GM19025 (cell line): ENCODE measurements at regions not wholly inside any gene's neighbourhood (a gene's known extent, or its start where the extent isn't known, plus 50 kb on each side); places are given as distances from the start of the nearest gene placed in this dataset.
"Not testable (repeated sequence)": the region's sequence is repeated elsewhere in the genome, so short reads cannot be mapped to it uniquely, and the experiment has no call there.

Experiments
- ATAC-seq: cut with Tn5 transposase; IDR thresholded peaks from one replicate; pipeline ENCODE4 v1.9.1; 2021; ENCODE audit warnings: mild to moderate bottlenecking, low read depth, moderate library complexity; ENCODE audit not compliant: unreplicated experiment

- no peak for ATAC-seq
Measured at GRCh38 chr6:69494595-69494994, 302.2 kb downstream of the LMBRD1 start.

DNA sequence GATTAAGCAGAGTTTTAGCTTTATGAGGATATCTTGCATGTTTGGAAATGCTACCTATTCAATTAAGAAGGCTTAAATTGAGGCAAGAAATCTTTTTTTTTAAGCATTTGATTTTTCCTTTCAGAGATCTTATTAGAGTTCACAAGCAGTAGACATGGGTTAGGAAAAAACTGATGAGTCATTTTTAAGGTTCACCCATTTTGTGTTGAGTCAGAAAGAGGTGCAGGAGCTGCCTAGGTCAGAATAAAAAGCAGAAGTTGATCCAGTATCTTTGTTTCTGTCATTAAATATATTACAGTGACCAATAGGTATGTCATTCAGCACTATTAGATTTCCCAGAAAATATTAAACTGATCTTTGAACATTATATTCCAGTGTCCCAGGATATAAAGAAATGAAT, 306.8 kb downstream of the LMBRD1 start:
- ATAC-seq: no peak

- ATAC-seq: no peak
Measured at GRCh38 chr6:69487688-69488087, 309.1 kb downstream of the LMBRD1 start.

DNA sequence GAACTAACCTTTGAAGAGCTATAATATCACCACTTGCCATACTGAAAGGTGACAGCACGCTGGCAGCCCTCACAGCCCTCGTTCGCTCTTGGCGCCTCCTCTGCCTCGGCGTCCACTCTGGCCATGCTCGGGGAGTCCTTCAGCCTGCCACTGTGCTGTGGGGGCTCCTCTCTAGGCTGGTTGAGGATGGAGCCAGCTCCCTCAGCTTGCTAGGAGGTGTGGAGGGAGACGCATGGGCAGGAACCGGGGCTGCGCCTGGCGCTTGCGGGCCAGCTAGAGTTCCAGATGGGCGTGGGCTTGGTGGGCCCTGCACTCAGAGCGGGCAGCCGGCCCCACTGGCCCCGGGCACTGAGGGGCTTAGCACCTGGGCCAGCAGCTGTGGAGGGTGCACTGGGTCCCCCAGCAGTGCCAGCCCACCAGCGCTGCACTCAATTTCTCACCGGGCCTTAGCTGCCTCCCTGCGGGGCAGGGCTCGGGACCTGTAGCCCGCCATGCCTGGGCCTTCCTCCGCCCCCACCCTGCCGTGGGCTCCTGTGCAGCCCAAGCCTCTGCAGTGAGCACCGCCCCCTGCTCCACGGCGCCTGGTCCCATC, 329.7 kb downstream of the LMBRD1 start:
- no peak for ATAC-seq

GRCh38 chr6:69465866-69466265, 330.9 kb downstream of the LMBRD1 start:
- ATAC-seq: no peak

DNA sequence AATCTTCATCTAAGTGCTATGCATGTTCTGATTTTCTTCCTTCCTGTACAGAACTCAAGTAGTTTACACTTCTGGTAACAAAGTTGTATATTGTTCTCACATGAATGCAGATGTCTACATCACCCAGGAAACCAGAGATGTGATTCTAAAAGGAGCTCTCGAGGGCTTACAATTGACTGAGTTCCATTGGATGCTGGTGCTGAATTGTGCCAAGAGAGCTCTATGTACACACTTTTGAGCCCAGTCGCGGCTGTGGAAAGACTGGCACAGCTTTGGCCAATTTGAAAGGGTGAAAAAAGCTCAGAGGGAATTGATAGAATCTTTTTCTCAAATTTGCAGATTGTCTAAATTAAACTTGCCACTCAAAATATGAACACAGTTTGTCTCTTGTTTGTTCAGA, 340.7 kb downstream of the LMBRD1 start:
- ATAC-seq: no peak

DNA sequence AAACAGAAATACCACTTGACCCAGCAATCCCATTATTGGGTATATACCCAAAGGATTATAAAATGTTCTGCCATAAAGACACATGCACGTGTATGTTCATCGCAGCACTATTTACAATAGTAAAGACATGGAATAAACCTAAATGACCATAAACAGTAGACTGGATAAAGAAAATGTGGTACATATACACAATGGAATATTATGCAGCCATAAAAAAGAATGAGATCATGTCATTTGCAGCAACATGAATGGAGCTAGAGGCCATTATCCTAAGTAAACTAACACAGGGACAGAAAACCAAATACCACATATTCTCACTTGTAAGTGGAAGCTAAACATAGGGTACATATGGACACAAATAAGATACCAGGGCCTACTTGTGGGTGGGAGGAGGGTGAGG, 342.2 kb downstream of the LMBRD1 start:
- not testable (repeated sequence) for ATAC-seq

DNA sequence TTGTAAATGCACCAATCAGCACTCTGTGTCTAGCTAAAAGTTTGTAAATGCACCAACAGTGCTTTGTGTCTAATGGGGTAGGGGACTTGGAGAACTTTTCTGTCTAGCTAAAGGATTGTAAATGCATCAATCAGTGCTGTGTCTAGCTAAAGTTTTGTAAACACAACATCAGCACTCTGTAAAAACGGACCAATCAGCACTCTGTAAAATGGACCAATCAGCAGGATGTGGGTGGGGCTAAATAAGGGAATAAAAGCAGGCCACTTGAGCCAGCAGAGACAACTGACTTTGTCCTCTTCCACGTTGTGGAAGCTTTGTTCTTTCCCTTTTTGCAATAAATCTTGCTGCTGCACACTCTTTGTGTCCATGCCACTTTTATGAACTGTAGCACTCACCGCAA, 346.3 kb downstream of the LMBRD1 start:
- not testable (repeated sequence) for ATAC-seq

DNA sequence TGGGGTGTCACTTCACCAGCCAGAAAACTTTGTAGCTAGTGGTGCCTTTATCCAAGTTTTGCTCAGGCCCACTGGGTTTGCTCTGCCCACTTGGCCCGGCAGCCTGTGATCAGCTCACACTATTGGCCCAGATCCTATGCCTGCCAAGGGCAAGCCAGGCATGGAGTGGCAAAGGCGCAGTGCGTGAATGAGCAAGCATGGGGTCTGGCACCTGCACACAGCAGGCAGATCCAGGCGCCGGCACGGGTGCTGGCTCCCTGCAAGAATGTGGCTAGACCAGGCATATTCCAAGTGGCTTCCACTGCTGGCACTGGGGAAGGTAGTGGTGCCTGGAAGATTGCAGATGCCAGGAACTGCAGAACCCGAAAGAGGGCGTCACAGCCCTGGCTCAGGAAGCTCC, 346.9 kb downstream of the LMBRD1 start:
- ATAC-seq: no peak
